GM23338 (cell line): ENCODE measurements at regions not wholly inside any gene's neighbourhood (a gene's known extent, or its start where the extent isn't known, plus 50 kb on each side); places are given as distances from the start of the nearest gene placed in this dataset.

Source experiments
- ATAC-seq: fragments of 200-7000 bp; cut with Tn5 transposase; 3 replicates; pipeline ENCODE4 v1.9.1; 2020
- DNase-seq: peaks from one replicate; pipeline ENCODE4 v3.0.0-alpha.2; 2015; ENCODE audit warnings: low spot score
- H2AFZ ChIP-seq: fragments of 200-600 bp; sonication (generic); 2 replicates; pipeline ENCODE4 v1.8.0; 2016; ENCODE audit warnings: antibody characterized with exemption, mild to moderate bottlenecking, moderate library complexity
- H3F3A ChIP-seq: fragments of 200-600 bp; sonication (generic); replicated peaks from 2 replicates; pipeline ENCODE4 v1.8.0; 2017; ENCODE audit warnings: antibody characterized with exemption, mixed run types, low read depth
- H3K27ac ChIP-seq: fragments of 200-600 bp; sonication (generic); 2 replicates; pipeline ENCODE4 v1.6.1; 2016; ENCODE audit warnings: low read depth
- H3K27me3 ChIP-seq: fragments of 200-600 bp; sonication (generic); 2 replicates; pipeline ENCODE4 v1.8.0; 2016; ENCODE audit warnings: mild to moderate bottlenecking, mixed run types, moderate library complexity; ENCODE audit not compliant: insufficient read depth
- H3K36me3 ChIP-seq: fragments of 200-600 bp; sonication (generic); 2 replicates; pipeline ENCODE4 v1.8.0; 2016; ENCODE audit warnings: mild to moderate bottlenecking; ENCODE audit not compliant: insufficient read depth
- H3K4me1 ChIP-seq: fragments of 200-600 bp; sonication (generic); 2 replicates; pipeline ENCODE4 v1.8.0; 2016; ENCODE audit warnings: mild to moderate bottlenecking, moderate library complexity; ENCODE audit not compliant: insufficient read depth
- H3K4me2 ChIP-seq: fragments of 200-600 bp; sonication (generic); 2 replicates; pipeline ENCODE4 v1.7.1; 2017; ENCODE audit warnings: mixed run types
- H3K4me3 ChIP-seq: fragments of 200-600 bp; sonication (generic); 2 replicates; pipeline ENCODE4 v1.6.1; 2016; ENCODE audit warnings: mixed run types
- H3K79me2 ChIP-seq: fragments of 200-600 bp; sonication (generic); replicated peaks from 2 replicates; pipeline ENCODE4 v1.8.0; 2017; ENCODE audit warnings: mild to moderate bottlenecking; ENCODE audit not compliant: insufficient read depth
- H3K9me2 ChIP-seq: fragments of 200-600 bp; sonication (generic); 2 replicates; pipeline ENCODE4 v1.8.0; 2017; ENCODE audit not compliant: insufficient read depth
- H4K20me1 ChIP-seq: fragments of 200-600 bp; sonication (generic); replicated peaks from 2 replicates; pipeline ENCODE4 v1.8.0; 2017; ENCODE audit warnings: mild to moderate bottlenecking; ENCODE audit not compliant: insufficient read depth
- H3K27ac Mint-ChIP-seq: 2 replicates; pipeline ENCODE4 v1.8.0; 2020; ENCODE audit warnings: inconsistent platforms, mild to moderate bottlenecking, moderate library complexity, mixed read lengths
- H3K27me3 Mint-ChIP-seq: 3 replicates; pipeline ENCODE4 v1.8.0; 2022; ENCODE audit warnings: low read depth, mild to moderate bottlenecking, moderate library complexity, mixed read lengths, inconsistent platforms; ENCODE audit not compliant: insufficient read depth, poor library complexity
- H3K36me3 Mint-ChIP-seq: 3 replicates; pipeline ENCODE4 v1.8.0; 2021; ENCODE audit warnings: low read depth, mild to moderate bottlenecking, inconsistent platforms, moderate library complexity, mixed read lengths
- H3K4me1 Mint-ChIP-seq: 3 replicates; pipeline ENCODE4 v1.8.0; 2020; ENCODE audit warnings: mild to moderate bottlenecking, inconsistent platforms, mixed read lengths
- H3K4me3 Mint-ChIP-seq: 3 replicates; pipeline ENCODE4 v1.8.0; 2021; ENCODE audit warnings: moderate library complexity, mild to moderate bottlenecking, inconsistent platforms, mixed read lengths
- H3K9me3 Mint-ChIP-seq: 3 replicates; pipeline ENCODE4 v1.8.0; 2020; ENCODE audit warnings: moderate library complexity, mild to moderate bottlenecking, inconsistent platforms, mixed read lengths
- ETS1 ChIP-seq: IDR thresholded peaks from 2 replicates; pipeline ENCODE4 v1.6.1; 2016; ENCODE audit warnings: antibody characterized with exemption
- EZH2 ChIP-seq: fragments of 200-600 bp; sonication (generic); IDR thresholded peaks from one replicate; pipeline ENCODE4 v1.8.0; 2017; ENCODE audit warnings: antibody characterized with exemption, mild to moderate bottlenecking, low read depth; ENCODE audit not compliant: unreplicated experiment
- EZH2phosphoT487 ChIP-seq: fragments of 200-600 bp; sonication (generic); IDR thresholded peaks from one replicate; pipeline ENCODE4 v1.8.1; 2018; ENCODE audit warnings: antibody characterized with exemption; ENCODE audit not compliant: unreplicated experiment
- JUNB ChIP-seq: IDR thresholded peaks from one replicate; pipeline ENCODE4 v1.6.1; 2016; ENCODE audit warnings: antibody characterized with exemption; ENCODE audit not compliant: unreplicated experiment
- NANOG ChIP-seq: IDR thresholded peaks from 2 replicates; pipeline ENCODE4 v1.6.1; 2016; ENCODE audit warnings: antibody characterized with exemption, borderline replicate concordance
- POLR2AphosphoS5 ChIP-seq: IDR thresholded peaks from 2 replicates; pipeline ENCODE4 v1.6.1; 2016; ENCODE audit warnings: antibody characterized with exemption, low read depth
- REST ChIP-seq: IDR thresholded peaks from one replicate; pipeline ENCODE4 v1.6.1; 2018; ENCODE audit warnings: antibody characterized with exemption; ENCODE audit not compliant: unreplicated experiment
- STAT1 ChIP-seq: IDR thresholded peaks from one replicate; pipeline ENCODE4 v1.6.1; 2016; ENCODE audit warnings: antibody characterized with exemption; ENCODE audit not compliant: unreplicated experiment
- ZNF114 ChIP-seq: fragments of 250-450 bp; sonication (Bioruptor Pico); IDR thresholded peaks from 2 replicates; pipeline ENCODE4 v1.5.0; 2020; ENCODE audit warnings: mild to moderate bottlenecking, moderate library complexity
- ZNF462 ChIP-seq: fragments of 250-450 bp; sonication (Bioruptor Pico); IDR thresholded peaks from 2 replicates; pipeline ENCODE4 v1.5.0; 2020; ENCODE audit warnings: mild to moderate bottlenecking, moderate library complexity

DNA sequence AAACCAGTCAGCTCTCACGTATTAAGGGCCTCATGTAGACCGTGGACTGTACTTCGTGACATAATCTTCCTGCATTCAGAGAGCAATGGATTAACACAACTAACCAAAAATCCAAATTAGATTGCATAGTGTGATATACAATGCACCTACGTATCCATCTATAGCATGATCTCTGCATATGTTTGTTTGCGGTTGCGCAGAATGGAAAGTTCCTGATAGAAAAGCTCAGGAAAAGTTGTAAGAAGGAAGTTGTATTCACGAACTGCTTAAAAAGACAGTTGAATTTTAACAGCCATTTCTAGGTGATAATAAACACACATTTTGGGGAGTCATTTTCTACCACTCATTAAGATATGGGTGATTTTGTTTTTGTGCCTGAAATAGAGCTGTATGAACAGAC lies 869.0 kb downstream of the TLE4 start:
- Mint-ChIP-seq H3K27me3 (peaks cover 2% of the 10 kb centered on the region), H3K9me3 (no peaks in the 10 kb centered on the region), H3K36me3 (no peaks in the 10 kb centered on the region), H3K4me1 (no peaks in the 10 kb centered on the region), H3K4me3 (no peak overlapping the region), H3K27ac (peak overlapping the region; percentile 26; the same call in 1 of the 2 replicates)
- Histone ChIP-seq H3K4me3 (no peak overlapping the region), H3F3A (no peaks in the 10 kb centered on the region), H3K9me2 (no peaks in the 10 kb centered on the region), H4K20me1 (no peaks in the 10 kb centered on the region), H2AFZ (no peak overlapping the region), H3K4me2 (no peak overlapping the region), H3K27me3 (no peaks in the 10 kb centered on the region), H3K4me1 (no peaks in the 10 kb centered on the region), H3K79me2 (no peaks in the 10 kb centered on the region), H3K36me3 (no peaks in the 10 kb centered on the region), H3K27ac (no peak overlapping the region)
- peak; percentile 6 for DNase-seq
- no peak; the same call in 2 of the 3 replicates for ATAC-seq
- TF ChIP-seq ZNF114 (CRISPR knock-in tag) (no peak), POLR2AphosphoS5 (peak; percentile 58; the same call in 1 of the 2 replicates)

GRCh38 chr9:80437825-80438224 lies 866.1 kb downstream of the TLE4 start:
- Histone ChIP-seq H3K36me3 (no peaks in the 10 kb centered on the region), H3K27me3 (no peaks in the 10 kb centered on the region), H3K27ac (no peak overlapping the region), H3K4me3 (no peak overlapping the region), H3K4me1 (no peaks in the 10 kb centered on the region), H4K20me1 (no peaks in the 10 kb centered on the region), H3F3A (no peaks in the 10 kb centered on the region), H3K79me2 (no peaks in the 10 kb centered on the region), H3K4me2 (no peak overlapping the region), H2AFZ (no peak overlapping the region), H3K9me2 (no peaks in the 10 kb centered on the region)
- no peak overlapping the region for H3K4me3 Mint-ChIP-seq
- H3K27me3 Mint-ChIP-seq = no peaks in the 10 kb centered on the region
- no peak for ATAC-seq
- no peak for DNase-seq
- no peaks in the 10 kb centered on the region for H3K36me3 Mint-ChIP-seq
- H3K27ac Mint-ChIP-seq = no peak overlapping the region
- H3K4me1 Mint-ChIP-seq = peaks cover 3% of the 10 kb centered on the region; the same call in 2 of the 3 replicates
- no peaks in the 10 kb centered on the region for H3K9me3 Mint-ChIP-seq
- TF ChIP-seq ETS1 (no peak), EZH2phosphoT487 (no peak), EZH2 (no peak), STAT1 (no peak), JUNB (no peak), NANOG (no peak), ZNF462 (CRISPR knock-in tag) (no peak), REST (no peak)
